ENCODE measurements at regions not wholly inside any gene's neighbourhood (a gene's known extent, or its start where the extent isn't known, plus 50 kb on each side); places are given as distances from the start of the nearest gene placed in this dataset.
A peak's percentile ranks its signal among the peaks of the same experiment; 100 is the strongest.
"Not testable (repeated sequence)": the region's sequence is repeated elsewhere in the genome, so short reads cannot be mapped to it uniquely, and the experiment has no call there.

- not testable (repeated sequence) for DNase-seq
Measured at GRCh38 chr16:32947336-32947735, 246.7 kb upstream of the TP53TG3C start.

- DNase-seq = not testable (repeated sequence)
Measured at GRCh38 chr16:32946041-32946560, 247.9 kb upstream of the TP53TG3C start.

DNA sequence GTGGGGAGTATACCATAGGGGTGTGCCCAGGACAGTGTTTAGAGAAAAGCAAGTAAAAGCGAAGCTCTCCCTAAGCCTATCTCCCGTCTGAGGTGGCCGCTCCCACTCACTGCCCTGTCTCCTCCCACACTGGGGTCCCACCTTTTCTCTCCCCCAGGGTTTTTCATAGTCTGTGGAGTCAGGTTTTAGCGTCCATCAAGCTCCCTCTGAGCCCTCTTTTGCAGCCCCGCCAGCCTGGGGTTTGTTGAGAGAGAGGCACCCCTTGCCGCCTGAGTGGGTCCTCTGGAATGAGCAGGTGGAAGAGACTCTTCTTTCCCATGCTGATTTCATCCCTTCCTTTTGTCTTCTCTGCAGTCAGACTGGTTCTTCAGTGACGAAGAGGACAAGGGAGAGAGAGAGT lies 248.7 kb upstream of the TP53TG3C start:
- DNase-seq = not testable (repeated sequence)

DNA sequence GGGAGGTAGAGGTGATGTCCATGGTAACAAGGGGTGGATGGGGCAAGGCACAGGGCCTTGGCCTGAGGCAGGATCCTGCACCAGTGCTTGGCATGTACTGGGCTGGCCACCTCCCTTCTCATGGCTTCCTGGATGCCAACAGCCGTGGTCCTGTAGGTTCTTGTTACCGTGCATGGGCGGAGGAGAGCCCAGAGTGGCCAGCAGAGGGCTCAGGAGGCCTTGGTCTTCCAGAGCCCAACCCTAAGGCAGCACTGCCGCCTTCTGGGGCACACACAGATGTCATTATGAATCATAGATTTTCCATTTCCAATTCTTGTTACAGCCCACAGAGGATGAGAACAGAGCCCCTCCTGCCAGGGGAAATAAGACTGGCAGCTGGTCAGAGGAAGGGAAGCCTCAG lies 254.2 kb upstream of the TP53TG3C start:
- not testable (repeated sequence) for DNase-seq

GRCh38 chr16:32937929-32938328 lies 256.1 kb upstream of the TP53TG3C start:
- not testable (repeated sequence) for DNase-seq

GRCh38 chr16:32932240-32933040 lies 256.5 kb upstream of the TP53TG3 start:
- not testable (repeated sequence) for DNase-seq

- not testable (repeated sequence) for DNase-seq
Measured at GRCh38 chr16:32925192-32925591, 249.2 kb upstream of the TP53TG3 start.

GRCh38 chr16:32922578-32922977 lies 246.6 kb upstream of the TP53TG3 start:
- DNase-seq = not testable (repeated sequence)

GRCh38 chr16:32915346-32915745 lies 239.4 kb upstream of the TP53TG3 start:
- DNase-seq = not testable (repeated sequence)

- peak in 1 of 4 experiments; percentile 9 for DNase-seq
Measured at GRCh38 chr16:32897782-32898181, 221.8 kb upstream of the TP53TG3 start.

- DNase-seq = not testable (repeated sequence)
Measured at GRCh38 chr16:32885392-32885791, 209.4 kb upstream of the TP53TG3 start.

GRCh38 chr16:32884556-32884955 lies 208.6 kb upstream of the TP53TG3 start:
- DNase-seq = not testable (repeated sequence)

- not testable (repeated sequence) for DNase-seq
Measured at GRCh38 chr16:32882328-32882857, 206.4 kb upstream of the TP53TG3 start.

DNA sequence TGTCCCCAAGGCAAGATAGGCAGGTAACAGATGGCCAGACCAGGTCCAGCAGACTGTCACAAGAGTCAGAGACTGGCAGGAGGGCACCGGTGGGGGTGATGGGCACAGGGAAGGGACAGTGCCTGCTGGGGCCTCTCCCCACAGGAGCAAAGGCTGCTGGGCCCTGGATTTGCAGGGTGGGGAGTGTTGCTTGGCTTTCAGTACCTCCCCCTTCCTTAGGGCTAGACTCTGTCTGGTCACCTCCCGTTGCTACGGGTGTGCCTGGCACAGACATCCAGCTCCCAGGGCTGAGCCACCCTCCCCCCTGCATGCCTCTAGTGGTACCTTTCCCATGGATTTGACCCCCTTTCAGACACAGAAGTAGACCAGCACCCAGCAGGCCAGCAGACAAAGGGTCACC lies 205.7 kb upstream of the TP53TG3 start:
- not testable (repeated sequence) for DNase-seq

GRCh38 chr16:32880009-32880408 lies 204.0 kb upstream of the TP53TG3 start:
- DNase-seq = not testable (repeated sequence)

- DNase-seq = not testable (repeated sequence)
Measured at GRCh38 chr16:32876718-32877117, 200.8 kb upstream of the TP53TG3 start.

GRCh38 chr16:32873783-32874182 lies 197.8 kb upstream of the TP53TG3 start:
- not testable (repeated sequence) for DNase-seq

GRCh38 chr16:32873120-32873519 lies 197.2 kb upstream of the TP53TG3 start:
- DNase-seq = not testable (repeated sequence)

DNA sequence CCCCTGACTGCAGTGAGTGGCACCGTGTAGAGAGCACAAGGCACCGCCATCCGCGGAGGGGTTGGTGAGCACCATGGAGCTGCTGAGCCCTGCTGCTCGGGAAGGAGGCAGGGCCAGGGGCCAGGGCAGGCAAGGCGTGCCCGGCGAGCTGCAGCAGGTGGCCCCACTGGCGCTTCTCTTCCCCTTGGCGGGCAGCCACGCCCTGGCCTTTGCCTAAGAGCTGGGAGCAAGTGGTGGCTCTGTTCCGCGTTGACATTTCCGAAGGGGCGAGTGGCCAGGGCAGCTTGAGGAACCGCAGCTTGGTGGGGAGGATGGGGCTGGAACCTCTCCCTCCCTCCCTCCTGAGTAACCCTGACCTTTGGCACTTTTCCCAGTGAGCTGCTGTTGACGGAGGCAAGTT lies 194.7 kb upstream of the TP53TG3 start:
- DNase-seq = not testable (repeated sequence)

- not testable (repeated sequence) for DNase-seq
Measured at GRCh38 chr16:32868334-32868733, 192.4 kb upstream of the TP53TG3 start.

DNA sequence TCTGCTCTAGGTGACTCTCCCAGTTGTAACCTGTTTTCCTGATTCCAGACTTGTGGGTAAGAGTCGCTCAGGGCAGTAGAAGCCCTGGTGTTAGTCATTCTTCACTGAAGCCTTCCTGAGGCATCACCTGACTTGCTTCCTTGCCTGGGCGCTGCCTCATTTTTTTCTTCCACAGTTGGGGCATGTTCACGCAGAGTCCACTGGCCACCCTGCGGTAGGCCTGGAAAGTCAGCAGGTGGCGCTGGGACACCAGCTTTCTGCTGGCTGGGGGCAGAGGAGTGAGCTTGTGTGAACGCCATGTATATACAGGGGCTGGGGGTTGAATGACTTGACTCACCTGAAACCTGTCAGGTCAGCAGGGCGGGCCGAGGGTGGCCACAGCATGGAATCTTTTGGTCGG lies 189.3 kb upstream of the TP53TG3 start:
- DNase-seq = not testable (repeated sequence)

DNA sequence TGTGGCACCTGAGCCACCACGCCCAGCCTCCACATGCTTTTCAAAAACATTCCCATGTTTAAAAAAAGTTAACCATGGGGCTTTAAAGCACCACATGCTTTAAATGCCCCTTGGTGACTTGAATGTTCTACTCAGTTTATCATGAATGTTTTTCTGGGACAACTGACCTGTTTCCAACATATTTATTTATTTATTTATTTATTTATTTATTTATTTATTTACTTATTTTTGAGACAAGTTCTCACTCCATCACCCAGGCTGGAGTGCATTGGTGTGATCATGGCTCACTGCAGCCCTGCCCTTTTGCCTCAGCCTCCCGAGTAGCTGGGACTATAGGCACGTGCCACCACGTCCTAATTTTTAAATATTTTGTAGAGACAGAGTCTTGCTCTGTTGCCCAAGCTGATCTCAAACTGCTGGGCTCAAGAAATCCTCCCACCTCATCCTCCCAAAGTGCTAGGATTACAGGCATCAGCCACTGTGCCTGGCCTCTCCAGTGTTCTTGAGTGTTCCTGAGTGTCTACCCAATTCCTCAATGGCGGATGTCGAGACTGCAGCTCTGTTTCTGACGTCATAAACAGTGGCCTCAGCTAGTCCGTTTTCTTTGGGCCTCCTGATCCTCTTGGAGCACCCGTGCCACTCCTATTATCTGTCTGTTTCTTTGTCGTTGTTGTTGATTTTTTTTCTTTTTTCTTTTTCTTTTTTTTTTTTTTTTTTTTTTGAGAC lies 185.7 kb upstream of the TP53TG3 start:
- not testable (repeated sequence) for DNase-seq

DNA sequence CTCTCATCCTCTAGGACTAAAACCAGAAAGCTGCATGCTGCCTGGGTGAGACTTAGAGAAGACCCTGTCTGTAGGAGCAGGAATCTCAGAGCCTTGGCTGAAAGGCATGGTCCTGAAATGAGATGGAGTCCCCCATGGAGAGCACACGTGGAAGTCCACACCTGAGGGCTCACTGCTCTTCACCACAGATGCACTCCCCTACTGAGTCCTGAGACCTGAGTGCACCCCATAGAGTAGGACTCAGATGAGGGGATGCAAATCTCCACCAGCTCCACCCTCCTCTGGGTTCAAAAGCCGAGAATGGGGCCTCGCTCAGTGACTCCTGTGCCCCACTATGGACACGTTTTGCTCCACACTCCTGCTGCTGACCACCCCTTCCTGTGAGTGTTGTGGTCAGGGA lies 171.4 kb upstream of the TP53TG3 start:
- DNase-seq = not testable (repeated sequence)
